Smooth muscle cell (in vitro differentiated cells): ENCODE measurements at regions not wholly inside any gene's neighbourhood (a gene's known extent, or its start where the extent isn't known, plus 50 kb on each side); places are given as distances from the start of the nearest gene placed in this dataset.
"Not testable (repeated sequence)": the region's sequence is repeated elsewhere in the genome, so short reads cannot be mapped to it uniquely, and the experiment has no call there.

Source experiments
- DNase-seq: peaks from one replicate; lab custom pipeline; 2025; ENCODE audit not compliant: unreplicated experiment; lab: John Stamatoyannopoulos, UW
- H2AFZ ChIP-seq: fragments of 200-600 bp; sonication (generic); 2 replicates; pipeline ENCODE4 v1.6.0; 2016; ENCODE audit warnings: antibody characterized with exemption, low read depth, mild to moderate bottlenecking
- H3F3A ChIP-seq: fragments of 200-600 bp; sonication (generic); 2 replicates; pipeline ENCODE4 v1.6.0; 2017; ENCODE audit warnings: antibody characterized with exemption, low read depth
- H3K27ac ChIP-seq: fragments of 200-600 bp; sonication (generic); 2 replicates; pipeline ENCODE4 v1.5.1; 2016; ENCODE audit warnings: low read depth, mild to moderate bottlenecking
- H3K27me3 ChIP-seq: fragments of 200-600 bp; sonication (generic); 2 replicates; pipeline ENCODE4 v1.6.1; 2016; ENCODE audit warnings: low read depth, mild to moderate bottlenecking
- H3K36me3 ChIP-seq: fragments of 200-600 bp; sonication (generic); 2 replicates; pipeline ENCODE4 v1.5.1; 2016; ENCODE audit warnings: low read depth
- H3K4me1 ChIP-seq: fragments of 200-600 bp; sonication (generic); 2 replicates; pipeline ENCODE4 v1.5.1; 2016; ENCODE audit warnings: low read depth
- H3K4me2 ChIP-seq: fragments of 200-600 bp; sonication (generic); 2 replicates; pipeline ENCODE4 v1.6.0; 2016; ENCODE audit warnings: mild to moderate bottlenecking
- H3K4me3 ChIP-seq: fragments of 200-600 bp; sonication (generic); 2 replicates; pipeline ENCODE4 v1.5.1; 2016; ENCODE audit warnings: mild to moderate bottlenecking
- H3K79me2 ChIP-seq: fragments of 200-600 bp; sonication (generic); 2 replicates; pipeline ENCODE4 v1.6.0; 2016; ENCODE audit warnings: low read depth, mild to moderate bottlenecking
- H3K9ac ChIP-seq: fragments of 200-600 bp; sonication (generic); 2 replicates; pipeline ENCODE4 v1.6.0; 2016; ENCODE audit warnings: low read depth
- H3K9me3 ChIP-seq: fragments of 200-600 bp; sonication (generic); replicated peaks from 2 replicates; pipeline ENCODE4 v1.5.1; 2016; ENCODE audit warnings: low read depth
- H4K20me1 ChIP-seq: fragments of 200-600 bp; sonication (generic); 2 replicates; pipeline ENCODE4 v1.6.0; 2016; ENCODE audit warnings: low read depth
- WGBS: methylation state at CpG from one replicate; pipeline ENCODE4 v1.1.7; 2016; ENCODE audit warnings: low lambda C conversion rate; 5-methylcytosine and 5-hydroxymethylcytosine counted together
- TF ChIP-seq, protein P1 (sequence below): fragments of 200-600 bp; sonication (generic); IDR thresholded peaks from 2 replicates; pipeline ENCODE4 v1.5.1; 2017; ENCODE audit warnings: borderline replicate concordance, mild to moderate bottlenecking, antibody characterized with exemption; ENCODE audit not compliant: insufficient read depth, poor library complexity, severe bottlenecking

DNA sequence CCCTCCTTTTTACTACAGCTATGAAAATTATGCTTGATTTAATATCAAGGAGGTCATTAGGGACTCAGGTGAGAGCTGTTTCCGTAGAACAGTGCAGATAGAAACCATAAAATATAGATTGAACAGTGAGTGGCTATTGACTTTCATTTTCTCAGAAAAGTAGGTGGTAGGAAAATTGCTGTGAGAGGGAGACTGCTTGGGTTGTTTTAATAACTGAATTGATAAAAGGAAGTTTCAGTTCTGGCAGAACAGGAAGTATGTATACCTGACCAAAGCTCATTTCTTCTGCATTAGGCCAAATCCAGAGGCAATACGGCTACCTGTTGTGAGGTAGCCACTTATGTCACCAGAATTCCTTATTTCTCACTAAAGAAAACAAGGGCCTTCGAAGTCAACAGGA is 761.7 kb upstream of the ARRDC3 start:
- Histone ChIP-seq H3K27me3 (no peaks in the 10 kb centered on the region), H2AFZ (no peak overlapping the region), H3K4me1 (no peaks in the 10 kb centered on the region), H3K9me3 (no peaks in the 10 kb centered on the region), H3K4me2 (no peak overlapping the region), H3F3A (no peaks in the 10 kb centered on the region), H3K27ac (no peak overlapping the region), H3K4me3 (no peak overlapping the region), H4K20me1 (no peaks in the 10 kb centered on the region), H3K36me3 (no peaks in the 10 kb centered on the region), H3K79me2 (no peaks in the 10 kb centered on the region), H3K9ac (no peak overlapping the region)
- WGBS: 91% methylated on average over 3 of the region's 3 CpGs
- DNase-seq: no peak
- TF ChIP-seq, protein P1, sequence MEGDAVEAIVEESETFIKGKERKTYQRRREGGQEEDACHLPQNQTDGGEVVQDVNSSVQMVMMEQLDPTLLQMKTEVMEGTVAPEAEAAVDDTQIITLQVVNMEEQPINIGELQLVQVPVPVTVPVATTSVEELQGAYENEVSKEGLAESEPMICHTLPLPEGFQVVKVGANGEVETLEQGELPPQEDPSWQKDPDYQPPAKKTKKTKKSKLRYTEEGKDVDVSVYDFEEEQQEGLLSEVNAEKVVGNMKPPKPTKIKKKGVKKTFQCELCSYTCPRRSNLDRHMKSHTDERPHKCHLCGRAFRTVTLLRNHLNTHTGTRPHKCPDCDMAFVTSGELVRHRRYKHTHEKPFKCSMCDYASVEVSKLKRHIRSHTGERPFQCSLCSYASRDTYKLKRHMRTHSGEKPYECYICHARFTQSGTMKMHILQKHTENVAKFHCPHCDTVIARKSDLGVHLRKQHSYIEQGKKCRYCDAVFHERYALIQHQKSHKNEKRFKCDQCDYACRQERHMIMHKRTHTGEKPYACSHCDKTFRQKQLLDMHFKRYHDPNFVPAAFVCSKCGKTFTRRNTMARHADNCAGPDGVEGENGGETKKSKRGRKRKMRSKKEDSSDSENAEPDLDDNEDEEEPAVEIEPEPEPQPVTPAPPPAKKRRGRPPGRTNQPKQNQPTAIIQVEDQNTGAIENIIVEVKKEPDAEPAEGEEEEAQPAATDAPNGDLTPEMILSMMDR: no peak

DNA sequence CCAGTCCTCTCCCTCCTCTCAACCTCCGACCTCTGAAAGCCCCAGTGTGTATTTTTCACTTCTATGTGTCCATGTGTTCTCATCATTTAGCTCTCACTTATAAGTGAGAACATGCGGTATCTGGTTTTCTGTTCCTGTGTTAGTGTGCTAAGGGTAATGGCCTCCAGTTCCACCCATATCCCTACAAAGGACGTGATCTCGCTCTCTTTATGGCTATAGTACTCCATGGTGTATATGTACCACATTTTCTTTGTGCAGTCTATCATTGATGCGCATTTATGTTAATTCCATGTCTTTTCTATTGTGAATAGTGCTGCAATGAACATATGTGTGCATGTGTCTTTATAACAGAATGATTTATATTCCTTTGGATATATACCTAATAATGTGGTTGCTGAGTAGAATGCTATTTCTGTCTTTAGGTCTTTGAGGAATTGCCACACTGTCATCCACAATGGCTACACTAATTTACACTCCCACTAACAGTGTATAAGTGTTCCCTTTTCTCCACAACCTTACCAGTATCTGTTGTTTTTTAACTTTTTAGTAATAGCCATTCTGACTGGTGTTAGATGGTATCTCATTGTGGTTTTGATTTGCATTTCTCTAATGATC is 749.3 kb upstream of the ARRDC3 start:
- H3K27ac ChIP-seq, H3F3A ChIP-seq, H3K9me3 ChIP-seq, H3K4me2 ChIP-seq, H3K79me2 ChIP-seq, H2AFZ ChIP-seq, H3K27me3 ChIP-seq, DNase-seq, H3K4me1 ChIP-seq, H3K4me3 ChIP-seq, H4K20me1 ChIP-seq, H3K9ac ChIP-seq, H3K36me3 ChIP-seq: not testable (repeated sequence)
- 93% methylated on average over 5 of the region's 5 CpGs for WGBS

DNA sequence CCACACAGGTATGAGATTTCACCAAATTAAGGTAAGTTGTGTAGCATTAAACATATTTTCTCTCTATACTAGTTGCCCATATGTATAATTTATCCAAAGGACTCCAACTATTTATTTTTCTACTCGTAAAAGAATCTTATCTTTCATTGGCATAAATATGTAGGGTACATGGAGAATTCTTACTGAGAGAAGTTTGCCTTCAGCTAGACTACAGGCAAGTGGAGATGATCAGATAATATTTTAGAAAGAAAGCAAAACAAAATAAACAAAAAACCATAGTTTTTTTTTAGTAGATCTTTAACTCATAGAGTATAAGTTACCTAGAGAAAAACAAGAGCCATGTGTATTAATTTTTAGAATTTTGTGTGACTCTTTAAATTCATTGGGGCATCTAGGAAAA is 743.1 kb upstream of the ARRDC3 start:
- H3F3A ChIP-seq: no peaks in the 10 kb centered on the region
- no peaks in the 10 kb centered on the region for H3K36me3 ChIP-seq
- H2AFZ ChIP-seq: no peak overlapping the region
- no peaks in the 10 kb centered on the region for H3K9me3 ChIP-seq
- no peaks in the 10 kb centered on the region for H3K79me2 ChIP-seq
- H3K27ac ChIP-seq: no peak overlapping the region
- no peak overlapping the region for H3K4me3 ChIP-seq
- no peak overlapping the region for H3K4me2 ChIP-seq
- H3K4me1 ChIP-seq: no peaks in the 10 kb centered on the region
- TF ChIP-seq, protein P1: no peak
- no peaks in the 10 kb centered on the region for H3K27me3 ChIP-seq
- DNase-seq: no peak
- H3K9ac ChIP-seq: no peak overlapping the region
- no peaks in the 10 kb centered on the region for H4K20me1 ChIP-seq
- 88% methylated on average over 1 of the region's 1 CpG for WGBS

DNA sequence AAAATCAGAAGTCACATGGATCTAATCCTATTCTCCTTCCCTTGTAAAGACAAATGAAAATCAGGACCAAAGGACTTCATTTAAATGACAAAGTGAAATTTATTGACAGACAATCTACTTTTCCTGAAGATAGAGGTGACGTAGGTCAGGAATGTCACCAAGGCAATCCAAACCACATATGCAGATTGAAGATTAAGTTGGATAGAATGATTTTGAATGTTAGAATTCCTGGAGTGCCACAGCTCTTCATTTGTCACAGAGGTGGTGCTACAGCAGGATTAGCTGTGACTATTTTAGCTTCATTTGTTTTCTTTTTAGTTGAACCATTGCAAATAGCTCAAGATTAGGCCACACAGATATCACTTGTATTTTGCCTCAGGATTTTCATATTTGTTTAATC is 736.0 kb upstream of the ARRDC3 start:
- no peaks in the 10 kb centered on the region for H3K36me3 ChIP-seq
- peaks cover 12% of the 10 kb centered on the region for H3K4me1 ChIP-seq
- no peaks in the 10 kb centered on the region for H3K9me3 ChIP-seq
- no peak overlapping the region for H3K4me3 ChIP-seq
- no peak overlapping the region for H2AFZ ChIP-seq
- H4K20me1 ChIP-seq: no peaks in the 10 kb centered on the region
- no peak overlapping the region for H3K4me2 ChIP-seq
- no peak overlapping the region for H3K27ac ChIP-seq
- TF ChIP-seq, protein P1: no peak
- no peak for DNase-seq
- no peak overlapping the region for H3K9ac ChIP-seq
- no peaks in the 10 kb centered on the region for H3K79me2 ChIP-seq
- 71% methylated on average over 1 of the region's 1 CpG for WGBS
- H3K27me3 ChIP-seq: no peaks in the 10 kb centered on the region
- no peaks in the 10 kb centered on the region for H3F3A ChIP-seq
